Neural cell (in vitro differentiated cells): ENCODE measurements at regions not wholly inside any gene's neighbourhood (a gene's known extent, or its start where the extent isn't known, plus 50 kb on each side); places are given as distances from the start of the nearest gene placed in this dataset.

ENCODE experiments used
- EZH2 ChIP-seq: fragments of 200-600, 300-800 bp; shearing (Covaris generic), sonication (generic); IDR thresholded peaks from 2 replicates; pipeline ENCODE4 v1.6.1; 2014; ENCODE audit warnings: antibody characterized with exemption, low read length, borderline replicate concordance, mild to moderate bottlenecking; ENCODE audit not compliant: insufficient read depth, poor library complexity, severe bottlenecking
- POLR2AphosphoS5 ChIP-seq: IDR thresholded peaks from 2 replicates; pipeline ENCODE4 v1.6.1; 2012
- TF ChIP-seq, protein P1 (sequence below): IDR thresholded peaks from 2 replicates; pipeline ENCODE4 v1.6.1; 2012; ENCODE audit warnings: borderline replicate concordance
- TF ChIP-seq, protein P2 (sequence below): fragments of 450-650 bp; IDR thresholded peaks from 2 replicates; pipeline ENCODE4 v1.5.1; 2014; ENCODE audit warnings: antibody characterized with exemption, mild to moderate bottlenecking, moderate library complexity; ENCODE audit not compliant: poor library complexity, severe bottlenecking

GRCh38 chr3:55331524-55331923, 155.6 kb downstream of the WNT5A start:
- TF ChIP-seq, protein P1, sequence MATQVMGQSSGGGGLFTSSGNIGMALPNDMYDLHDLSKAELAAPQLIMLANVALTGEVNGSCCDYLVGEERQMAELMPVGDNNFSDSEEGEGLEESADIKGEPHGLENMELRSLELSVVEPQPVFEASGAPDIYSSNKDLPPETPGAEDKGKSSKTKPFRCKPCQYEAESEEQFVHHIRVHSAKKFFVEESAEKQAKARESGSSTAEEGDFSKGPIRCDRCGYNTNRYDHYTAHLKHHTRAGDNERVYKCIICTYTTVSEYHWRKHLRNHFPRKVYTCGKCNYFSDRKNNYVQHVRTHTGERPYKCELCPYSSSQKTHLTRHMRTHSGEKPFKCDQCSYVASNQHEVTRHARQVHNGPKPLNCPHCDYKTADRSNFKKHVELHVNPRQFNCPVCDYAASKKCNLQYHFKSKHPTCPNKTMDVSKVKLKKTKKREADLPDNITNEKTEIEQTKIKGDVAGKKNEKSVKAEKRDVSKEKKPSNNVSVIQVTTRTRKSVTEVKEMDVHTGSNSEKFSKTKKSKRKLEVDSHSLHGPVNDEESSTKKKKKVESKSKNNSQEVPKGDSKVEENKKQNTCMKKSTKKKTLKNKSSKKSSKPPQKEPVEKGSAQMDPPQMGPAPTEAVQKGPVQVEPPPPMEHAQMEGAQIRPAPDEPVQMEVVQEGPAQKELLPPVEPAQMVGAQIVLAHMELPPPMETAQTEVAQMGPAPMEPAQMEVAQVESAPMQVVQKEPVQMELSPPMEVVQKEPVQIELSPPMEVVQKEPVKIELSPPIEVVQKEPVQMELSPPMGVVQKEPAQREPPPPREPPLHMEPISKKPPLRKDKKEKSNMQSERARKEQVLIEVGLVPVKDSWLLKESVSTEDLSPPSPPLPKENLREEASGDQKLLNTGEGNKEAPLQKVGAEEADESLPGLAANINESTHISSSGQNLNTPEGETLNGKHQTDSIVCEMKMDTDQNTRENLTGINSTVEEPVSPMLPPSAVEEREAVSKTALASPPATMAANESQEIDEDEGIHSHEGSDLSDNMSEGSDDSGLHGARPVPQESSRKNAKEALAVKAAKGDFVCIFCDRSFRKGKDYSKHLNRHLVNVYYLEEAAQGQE, result no peak
- TF ChIP-seq, protein P2, sequence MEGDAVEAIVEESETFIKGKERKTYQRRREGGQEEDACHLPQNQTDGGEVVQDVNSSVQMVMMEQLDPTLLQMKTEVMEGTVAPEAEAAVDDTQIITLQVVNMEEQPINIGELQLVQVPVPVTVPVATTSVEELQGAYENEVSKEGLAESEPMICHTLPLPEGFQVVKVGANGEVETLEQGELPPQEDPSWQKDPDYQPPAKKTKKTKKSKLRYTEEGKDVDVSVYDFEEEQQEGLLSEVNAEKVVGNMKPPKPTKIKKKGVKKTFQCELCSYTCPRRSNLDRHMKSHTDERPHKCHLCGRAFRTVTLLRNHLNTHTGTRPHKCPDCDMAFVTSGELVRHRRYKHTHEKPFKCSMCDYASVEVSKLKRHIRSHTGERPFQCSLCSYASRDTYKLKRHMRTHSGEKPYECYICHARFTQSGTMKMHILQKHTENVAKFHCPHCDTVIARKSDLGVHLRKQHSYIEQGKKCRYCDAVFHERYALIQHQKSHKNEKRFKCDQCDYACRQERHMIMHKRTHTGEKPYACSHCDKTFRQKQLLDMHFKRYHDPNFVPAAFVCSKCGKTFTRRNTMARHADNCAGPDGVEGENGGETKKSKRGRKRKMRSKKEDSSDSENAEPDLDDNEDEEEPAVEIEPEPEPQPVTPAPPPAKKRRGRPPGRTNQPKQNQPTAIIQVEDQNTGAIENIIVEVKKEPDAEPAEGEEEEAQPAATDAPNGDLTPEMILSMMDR, result no peak
- TF ChIP-seq EZH2 (no peak), POLR2AphosphoS5 (no peak)
